Mammary epithelial cell (primary cell): ENCODE measurements at regions not wholly inside any gene's neighbourhood (a gene's known extent, or its start where the extent isn't known, plus 50 kb on each side); places are given as distances from the start of the nearest gene placed in this dataset.

ENCODE experiments used
- CTCF ChIP-seq, 2 donors: IDR thresholded peaks in 1 of 2; conservative IDR thresholded peaks in 1 of 2; 2 replicates each; pipeline ENCODE4 v1.5.1; 2011 to 2012; ENCODE audit warnings: inconsistent platforms in 2 of 2, low read length in 2 of 2, mild to moderate bottlenecking in 2 of 2, control low read depth in 1 of 2, low read depth in 1 of 2; ENCODE audit not compliant: insufficient read depth in 1 of 2; ENCODE audit errors: extremely low read depth in 1 of 2
- EZH2 ChIP-seq: IDR thresholded peaks from 2 replicates; pipeline ENCODE4 v1.6.1; 2012; ENCODE audit warnings: low read length, inconsistent platforms, borderline replicate concordance

GRCh38 chr1:177848577-177848976 is 121.3 kb downstream of the SEC16B start:
- no peak for TF ChIP-seq CTCF (conservative IDR thresholded peaks at IDR 0.05 in 1 of 2, IDR thresholded peaks at IDR 0.05 in 1 of 2; ENCODE audit: extremely low read depth in 1 of 2, insufficient read depth in 1 of 2, low read depth in 1 of 2, low read length in 2 of 2)
- no peak for TF ChIP-seq EZH2
